ENCODE measurements at regions not wholly inside any gene's neighbourhood (a gene's known extent, or its start where the extent isn't known, plus 50 kb on each side); places are given as distances from the start of the nearest gene placed in this dataset.
A peak's percentile ranks its signal among the peaks of the same experiment; 100 is the strongest.

- no peaks in the 10 kb centered on the region for H3K4me1 ChIP-seq (ENCODE audit: control insufficient read depth, insufficient read depth, low read length)
- H3K27me3 ChIP-seq (ENCODE audit: control insufficient read depth, insufficient read depth, low read length, poor library complexity, severe bottlenecking), result no peaks in the 10 kb centered on the region
- H3K9me3 ChIP-seq (ENCODE audit: control insufficient read depth, low read length), result no peaks in the 10 kb centered on the region
- H3K27ac ChIP-seq (ENCODE audit: insufficient read depth, low read depth, low read length, poor library complexity, severe bottlenecking), result no peak overlapping the region
- H3K4me3 ChIP-seq (ENCODE audit: insufficient read depth, low read depth, low read length), result no peak overlapping the region
- 96 to 97% methylated on average over 4 of the region's 4 CpGs for whole genome bisulfite sequencing, 2 experiments
- no peaks in the 10 kb centered on the region for H3K36me3 ChIP-seq (ENCODE audit: control insufficient read depth, insufficient read depth, low read length)
These were observed 73.7 kb downstream of the ARL4A start for GRCh38 chr7:12761111-12761510.

- Histone ChIP-seq H3K9me3 (ENCODE audit: control insufficient read depth, low read length) (no peaks in the 10 kb centered on the region), H3K4me3 (ENCODE audit: insufficient read depth, low read depth, low read length) (no peak overlapping the region), H3K4me1 (ENCODE audit: control insufficient read depth, insufficient read depth, low read length) (no peaks in the 10 kb centered on the region), H3K27me3 (ENCODE audit: control insufficient read depth, insufficient read depth, low read length, poor library complexity, severe bottlenecking) (no peaks in the 10 kb centered on the region), H3K27ac (ENCODE audit: insufficient read depth, low read depth, low read length, poor library complexity, severe bottlenecking) (no peak overlapping the region), H3K36me3 (ENCODE audit: control insufficient read depth, insufficient read depth, low read length) (no peaks in the 10 kb centered on the region)
- 91 to 97% methylated on average over 4 of the region's 4 CpGs for WGBS, 2 experiments
These were observed 74.3 kb downstream of the ARL4A start for GRCh38 chr7:12761691-12762090.

- H3K27ac ChIP-seq (ENCODE audit: insufficient read depth, low read depth, low read length, poor library complexity, severe bottlenecking), result no peak overlapping the region
- no peaks in the 10 kb centered on the region for H3K27me3 ChIP-seq (ENCODE audit: control insufficient read depth, insufficient read depth, low read length, poor library complexity, severe bottlenecking)
- H3K4me3 ChIP-seq (ENCODE audit: insufficient read depth, low read depth, low read length), result no peak overlapping the region
- H3K9me3 ChIP-seq (ENCODE audit: control insufficient read depth, low read length), result no peaks in the 10 kb centered on the region
- WGBS, 2 experiments, result 85 to 91% methylated on average over 2 of the region's 2 CpGs
- H3K36me3 ChIP-seq (ENCODE audit: control insufficient read depth, insufficient read depth, low read length), result no peaks in the 10 kb centered on the region
- no peaks in the 10 kb centered on the region for H3K4me1 ChIP-seq (ENCODE audit: control insufficient read depth, insufficient read depth, low read length)
These were observed 77.0 kb downstream of the ARL4A start for GRCh38 chr7:12764458-12764891.

- Histone ChIP-seq H3K9me3 (ENCODE audit: control insufficient read depth, low read length) (no peaks in the 10 kb centered on the region), H3K27ac (ENCODE audit: insufficient read depth, low read depth, low read length, poor library complexity, severe bottlenecking) (no peak overlapping the region), H3K4me3 (ENCODE audit: insufficient read depth, low read depth, low read length) (no peak overlapping the region), H3K4me1 (ENCODE audit: control insufficient read depth, insufficient read depth, low read length) (no peaks in the 10 kb centered on the region), H3K36me3 (ENCODE audit: control insufficient read depth, insufficient read depth, low read length) (no peaks in the 10 kb centered on the region), H3K27me3 (ENCODE audit: control insufficient read depth, insufficient read depth, low read length, poor library complexity, severe bottlenecking) (no peaks in the 10 kb centered on the region)
- 76 to 88% methylated on average over 1 of the region's 2 CpGs for WGBS, 2 experiments
These were observed 78.1 kb downstream of the ARL4A start for GRCh38 chr7:12765431-12766100.

- H3K27ac ChIP-seq (ENCODE audit: insufficient read depth, low read depth, low read length, poor library complexity, severe bottlenecking), result no peak overlapping the region
- H3K9me3 ChIP-seq (ENCODE audit: control insufficient read depth, low read length), result no peaks in the 10 kb centered on the region
- H3K4me3 ChIP-seq (ENCODE audit: insufficient read depth, low read depth, low read length), result no peak overlapping the region
- H3K4me1 ChIP-seq (ENCODE audit: control insufficient read depth, insufficient read depth, low read length), result no peaks in the 10 kb centered on the region
- no peaks in the 10 kb centered on the region for H3K27me3 ChIP-seq (ENCODE audit: control insufficient read depth, insufficient read depth, low read length, poor library complexity, severe bottlenecking)
- H3K36me3 ChIP-seq (ENCODE audit: control insufficient read depth, insufficient read depth, low read length), result no peaks in the 10 kb centered on the region
These were observed 79.0 kb downstream of the ARL4A start for GRCh38 chr7:12766416-12766815.

GRCh38 chr7:12768948-12769347 lies 81.5 kb downstream of the ARL4A start:
- WGBS, 2 experiments, result 80% methylated on average over 1 of the region's 1 CpG; no CpG with 5 or more reads in 1 of the 2 experiments
- H3K4me3 ChIP-seq (ENCODE audit: insufficient read depth, low read depth, low read length), result no peak overlapping the region
- H3K9me3 ChIP-seq (ENCODE audit: control insufficient read depth, low read length), result no peaks in the 10 kb centered on the region
- no peak overlapping the region for H3K27ac ChIP-seq (ENCODE audit: insufficient read depth, low read depth, low read length, poor library complexity, severe bottlenecking)
- no peaks in the 10 kb centered on the region for H3K36me3 ChIP-seq (ENCODE audit: control insufficient read depth, insufficient read depth, low read length)
- H3K4me1 ChIP-seq (ENCODE audit: control insufficient read depth, insufficient read depth, low read length), result no peaks in the 10 kb centered on the region
- H3K27me3 ChIP-seq (ENCODE audit: control insufficient read depth, insufficient read depth, low read length, poor library complexity, severe bottlenecking), result no peaks in the 10 kb centered on the region

GRCh38 chr7:12769444-12769843 lies 82.0 kb downstream of the ARL4A start:
- 92 to 100% methylated on average over 1 of the region's 1 CpG for WGBS, 2 experiments
- Histone ChIP-seq H3K27ac (ENCODE audit: insufficient read depth, low read depth, low read length, poor library complexity, severe bottlenecking) (no peak overlapping the region), H3K36me3 (ENCODE audit: control insufficient read depth, insufficient read depth, low read length) (no peaks in the 10 kb centered on the region), H3K27me3 (ENCODE audit: control insufficient read depth, insufficient read depth, low read length, poor library complexity, severe bottlenecking) (no peaks in the 10 kb centered on the region), H3K4me3 (ENCODE audit: insufficient read depth, low read depth, low read length) (no peak overlapping the region), H3K9me3 (ENCODE audit: control insufficient read depth, low read length) (no peaks in the 10 kb centered on the region), H3K4me1 (ENCODE audit: control insufficient read depth, insufficient read depth, low read length) (no peaks in the 10 kb centered on the region)

- no peak overlapping the region for H3K27ac ChIP-seq (ENCODE audit: insufficient read depth, low read depth, low read length, poor library complexity, severe bottlenecking)
- H3K4me3 ChIP-seq (ENCODE audit: insufficient read depth, low read depth, low read length), result no peak overlapping the region
- no peaks in the 10 kb centered on the region for H3K27me3 ChIP-seq (ENCODE audit: control insufficient read depth, insufficient read depth, low read length, poor library complexity, severe bottlenecking)
- H3K9me3 ChIP-seq (ENCODE audit: control insufficient read depth, low read length), result no peaks in the 10 kb centered on the region
- 53 to 61% methylated on average over 2 to 3 of the region's 3 CpGs for WGBS, 2 experiments
- H3K36me3 ChIP-seq (ENCODE audit: control insufficient read depth, insufficient read depth, low read length), result no peaks in the 10 kb centered on the region
- H3K4me1 ChIP-seq (ENCODE audit: control insufficient read depth, insufficient read depth, low read length), result no peaks in the 10 kb centered on the region
These were observed 83.0 kb downstream of the ARL4A start for GRCh38 chr7:12770227-12770975.

- Histone ChIP-seq H3K36me3 (ENCODE audit: control insufficient read depth, insufficient read depth, low read length) (no peaks in the 10 kb centered on the region), H3K4me3 (ENCODE audit: insufficient read depth, low read depth, low read length) (no peak overlapping the region), H3K4me1 (ENCODE audit: control insufficient read depth, insufficient read depth, low read length) (no peaks in the 10 kb centered on the region), H3K27ac (ENCODE audit: insufficient read depth, low read depth, low read length, poor library complexity, severe bottlenecking) (peak overlapping the region; percentile 1), H3K9me3 (ENCODE audit: control insufficient read depth, low read length) (no peaks in the 10 kb centered on the region), H3K27me3 (ENCODE audit: control insufficient read depth, insufficient read depth, low read length, poor library complexity, severe bottlenecking) (no peaks in the 10 kb centered on the region)
- WGBS, 2 experiments, result 71 to 79% methylated on average over 7 of the region's 7 CpGs
These were observed 84.0 kb downstream of the ARL4A start for GRCh38 chr7:12771378-12771877.

GRCh38 chr7:12772768-12773167 lies 85.3 kb downstream of the ARL4A start:
- Histone ChIP-seq H3K4me3 (ENCODE audit: insufficient read depth, low read depth, low read length) (no peak overlapping the region), H3K27me3 (ENCODE audit: control insufficient read depth, insufficient read depth, low read length, poor library complexity, severe bottlenecking) (no peaks in the 10 kb centered on the region), H3K4me1 (ENCODE audit: control insufficient read depth, insufficient read depth, low read length) (no peaks in the 10 kb centered on the region), H3K27ac (ENCODE audit: insufficient read depth, low read depth, low read length, poor library complexity, severe bottlenecking) (no peak overlapping the region), H3K9me3 (ENCODE audit: control insufficient read depth, low read length) (no peaks in the 10 kb centered on the region), H3K36me3 (ENCODE audit: control insufficient read depth, insufficient read depth, low read length) (no peaks in the 10 kb centered on the region)
- WGBS, 2 experiments, result 92 to 97% methylated on average over 4 of the region's 4 CpGs
